IPS-15b (cell line): ENCODE measurements at regions not wholly inside any gene's neighbourhood (a gene's known extent, or its start where the extent isn't known, plus 50 kb on each side); places are given as distances from the start of the nearest gene placed in this dataset.

Experiments
- H3K27me3 ChIP-seq: one replicate; pipeline ENCODE4 v1.6.1; 2013; ENCODE audit warnings: low read length; ENCODE audit not compliant: control insufficient read depth, insufficient read depth
- H3K36me3 ChIP-seq: one replicate; pipeline ENCODE4 v1.6.1; 2013; ENCODE audit warnings: low read length; ENCODE audit not compliant: control insufficient read depth, insufficient read depth
- H3K4me1 ChIP-seq: one replicate; pipeline ENCODE4 v1.6.1; 2013; ENCODE audit warnings: mild to moderate bottlenecking, low read length; ENCODE audit not compliant: control insufficient read depth, insufficient read depth
- H3K4me3 ChIP-seq: one replicate; pipeline ENCODE4 v1.5.1; 2013; ENCODE audit warnings: low read depth, low read length
- H3K9ac ChIP-seq: one replicate; pipeline ENCODE4 v1.6.1; 2013; ENCODE audit warnings: low read depth, mild to moderate bottlenecking, low read length
- H3K9me3 ChIP-seq: one replicate; pipeline ENCODE4 v1.6.1; 2013; ENCODE audit warnings: mild to moderate bottlenecking, low read length; ENCODE audit not compliant: control insufficient read depth, insufficient read depth

DNA sequence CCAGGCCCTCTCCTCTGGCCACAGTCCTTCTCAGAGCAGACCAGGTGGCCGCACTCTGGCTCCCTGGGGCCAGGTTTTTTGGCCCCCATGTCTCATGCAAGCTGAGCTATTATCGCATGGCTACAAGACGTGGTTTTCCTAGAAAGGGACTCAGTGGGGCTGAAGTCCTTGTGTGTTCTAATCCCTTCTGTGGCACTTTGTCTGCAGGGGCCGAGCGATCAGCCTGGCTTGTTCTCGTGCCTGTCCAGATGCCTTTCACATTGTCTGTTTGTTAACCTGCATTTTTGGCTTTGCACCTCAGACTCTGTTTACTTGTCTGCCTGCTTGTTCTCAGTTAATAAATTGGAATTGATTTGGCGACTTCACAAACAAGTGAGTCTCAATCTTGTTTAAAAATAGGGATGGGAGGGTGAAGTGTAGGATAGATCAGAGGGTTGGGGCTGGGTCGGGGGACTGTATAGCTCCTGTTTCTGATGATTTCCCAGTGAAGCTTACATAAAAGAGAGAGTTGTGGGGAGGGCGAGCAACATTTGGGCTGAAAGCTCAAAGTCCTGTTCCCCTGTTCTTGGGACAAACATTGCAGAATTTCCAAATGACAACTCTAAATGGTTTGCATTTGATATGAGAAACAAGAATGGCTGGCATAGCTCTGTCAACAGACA is 440.4 kb downstream of the COG6 start:
- Histone ChIP-seq H3K9me3 (no peaks in the 10 kb centered on the region), H3K4me3 (no peak overlapping the region), H3K36me3 (no peaks in the 10 kb centered on the region), H3K27me3 (no peaks in the 10 kb centered on the region), H3K9ac (no peak overlapping the region), H3K4me1 (no peaks in the 10 kb centered on the region)

DNA sequence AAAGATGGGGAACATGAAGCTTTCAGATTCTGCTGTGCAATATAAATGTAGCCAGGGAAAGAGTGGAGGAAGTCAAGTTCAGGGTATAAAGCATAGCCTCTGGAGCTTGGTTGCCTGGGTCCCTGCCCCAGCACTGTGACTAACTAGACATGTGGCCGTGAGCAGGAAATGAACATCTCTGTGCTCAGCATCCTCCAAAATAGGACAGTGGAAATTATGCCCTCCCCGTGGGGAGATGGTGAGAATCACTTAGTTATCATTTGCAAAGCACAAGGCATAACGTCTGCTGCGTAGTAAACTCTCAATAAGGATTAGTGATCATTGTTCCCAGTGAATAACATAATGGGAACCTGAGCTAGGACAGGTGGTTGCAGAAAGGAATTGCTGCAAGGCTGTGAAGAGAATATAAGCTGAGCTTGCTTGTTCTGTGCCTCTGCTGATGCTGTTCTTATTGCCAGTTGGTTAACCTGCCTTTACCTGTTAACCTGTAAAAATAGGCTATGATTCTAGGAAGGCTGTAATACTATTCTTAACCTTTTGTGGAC is 441.0 kb downstream of the COG6 start:
- Histone ChIP-seq H3K9ac (no peak overlapping the region), H3K4me3 (no peak overlapping the region), H3K4me1 (no peaks in the 10 kb centered on the region), H3K36me3 (no peaks in the 10 kb centered on the region), H3K9me3 (no peaks in the 10 kb centered on the region), H3K27me3 (no peaks in the 10 kb centered on the region)

DNA sequence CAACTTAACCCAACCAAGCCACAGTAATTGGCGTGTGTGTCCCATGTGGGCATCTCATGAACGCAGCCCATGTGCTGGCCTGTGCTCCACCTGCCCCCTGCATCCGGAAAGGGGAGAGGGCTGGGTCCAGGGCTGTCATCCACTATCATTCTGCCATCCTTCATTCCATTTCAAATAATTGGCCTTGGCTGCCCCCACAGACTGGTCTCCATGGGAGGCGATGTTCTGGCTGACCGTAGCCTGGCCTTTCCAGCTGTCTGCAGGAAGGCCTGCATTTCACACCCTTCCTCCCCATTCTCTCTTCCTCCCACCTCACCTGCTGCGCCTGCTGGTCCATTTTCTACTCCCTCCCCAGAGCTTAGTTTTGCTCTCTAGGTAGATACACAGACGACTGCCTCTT is 442.8 kb downstream of the COG6 start:
- no peaks in the 10 kb centered on the region for H3K36me3 ChIP-seq
- H3K9ac ChIP-seq: no peak overlapping the region
- H3K4me1 ChIP-seq: no peaks in the 10 kb centered on the region
- no peak overlapping the region for H3K4me3 ChIP-seq
- no peaks in the 10 kb centered on the region for H3K27me3 ChIP-seq
- H3K9me3 ChIP-seq: no peaks in the 10 kb centered on the region

DNA sequence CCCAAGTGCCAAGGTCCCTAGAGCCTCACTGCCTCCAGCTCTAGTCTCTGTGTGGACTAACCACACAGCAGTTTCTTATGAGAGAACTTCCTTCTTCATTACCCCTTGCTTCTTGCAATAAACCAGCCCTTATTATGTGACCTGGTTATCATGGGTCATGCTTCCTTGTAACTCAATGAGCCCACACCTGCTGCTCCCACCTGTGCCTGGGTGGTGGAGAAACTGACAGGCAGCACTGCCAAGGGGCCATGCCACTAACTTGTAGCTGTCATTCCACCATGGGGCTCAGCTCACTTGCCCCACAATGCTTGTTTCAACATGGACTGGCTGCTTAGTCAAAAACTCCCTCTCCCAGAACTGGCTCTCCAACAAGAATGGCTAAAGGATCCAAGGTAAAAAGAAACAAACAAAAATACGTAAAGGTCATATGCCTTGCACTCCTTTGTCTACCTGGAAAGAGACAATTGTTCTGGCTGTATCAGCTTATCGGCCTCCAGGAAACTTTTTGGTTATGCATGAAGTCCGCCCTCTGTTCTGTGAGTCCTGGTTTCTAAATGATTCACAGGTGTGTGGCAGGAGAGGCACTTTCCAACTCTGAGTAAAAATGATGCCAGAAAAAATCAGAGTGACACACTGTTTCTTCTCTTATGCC is 446.4 kb downstream of the COG6 start:
- H3K4me1 ChIP-seq: no peaks in the 10 kb centered on the region
- no peaks in the 10 kb centered on the region for H3K27me3 ChIP-seq
- no peak overlapping the region for H3K9ac ChIP-seq
- H3K4me3 ChIP-seq: no peak overlapping the region
- no peaks in the 10 kb centered on the region for H3K9me3 ChIP-seq
- H3K36me3 ChIP-seq: no peaks in the 10 kb centered on the region

DNA sequence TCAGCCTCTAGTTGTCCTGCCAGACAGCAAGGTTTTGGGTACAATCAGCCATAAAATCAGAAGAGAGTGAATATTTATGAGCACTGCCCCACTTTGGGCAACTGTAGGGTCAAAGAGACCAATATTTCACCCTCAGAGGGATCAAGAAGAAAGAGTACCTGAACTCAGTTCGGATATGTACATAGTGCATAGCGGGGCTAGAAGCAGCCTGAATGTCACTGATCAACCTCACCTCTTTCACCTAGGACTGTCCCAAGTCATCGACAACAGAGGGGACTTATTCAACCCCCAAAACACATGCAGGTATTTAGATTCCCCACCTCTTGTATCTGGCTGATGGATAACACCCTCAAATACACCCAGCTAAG is 446.9 kb downstream of the COG6 start:
- H3K36me3 ChIP-seq: no peaks in the 10 kb centered on the region
- H3K9me3 ChIP-seq: no peaks in the 10 kb centered on the region
- no peak overlapping the region for H3K4me3 ChIP-seq
- no peaks in the 10 kb centered on the region for H3K4me1 ChIP-seq
- no peaks in the 10 kb centered on the region for H3K27me3 ChIP-seq
- H3K9ac ChIP-seq: no peak overlapping the region

DNA sequence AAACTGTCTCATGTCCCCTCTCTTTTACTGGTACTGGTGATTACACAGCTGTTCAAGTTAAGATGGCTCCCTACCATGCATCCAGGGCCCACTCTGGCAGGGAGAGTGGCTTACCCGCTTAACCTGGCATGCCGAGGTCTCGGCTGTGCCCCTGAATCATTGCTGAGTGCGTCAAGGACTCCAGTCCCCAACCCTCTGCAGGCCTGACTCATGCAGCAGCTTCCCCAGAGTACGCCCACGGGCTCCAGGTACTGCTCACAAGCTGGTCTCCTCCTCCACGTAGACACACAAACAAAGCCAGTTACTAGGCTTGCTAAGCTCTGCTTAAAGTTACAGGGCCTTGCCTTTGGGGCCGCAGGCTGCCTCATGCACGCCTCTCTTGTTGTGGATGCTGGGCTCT is 447.4 kb downstream of the COG6 start:
- H3K9me3 ChIP-seq: no peaks in the 10 kb centered on the region
- H3K4me3 ChIP-seq: no peak overlapping the region
- H3K27me3 ChIP-seq: no peaks in the 10 kb centered on the region
- no peaks in the 10 kb centered on the region for H3K36me3 ChIP-seq
- no peaks in the 10 kb centered on the region for H3K4me1 ChIP-seq
- H3K9ac ChIP-seq: no peak overlapping the region

DNA sequence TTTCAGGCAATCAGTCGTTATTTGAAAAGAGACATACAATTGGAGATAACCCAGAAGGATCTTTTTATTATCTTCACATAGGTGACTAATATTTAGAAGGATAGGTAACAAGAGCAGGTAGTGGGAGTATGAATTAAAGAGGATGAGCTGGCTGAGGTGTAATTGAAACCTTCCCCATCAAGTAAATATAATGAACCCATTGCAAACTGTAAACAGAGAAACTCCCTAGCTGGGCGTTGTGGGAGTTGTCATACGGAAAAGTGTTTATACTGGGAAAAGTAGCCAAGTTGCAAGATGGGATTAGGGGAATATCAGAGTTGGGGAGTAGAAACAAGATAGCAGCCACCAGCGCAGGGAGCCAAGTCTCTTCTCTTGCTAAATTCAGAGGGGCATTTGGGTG is 448.4 kb downstream of the COG6 start:
- no peak overlapping the region for H3K9ac ChIP-seq
- no peaks in the 10 kb centered on the region for H3K9me3 ChIP-seq
- H3K27me3 ChIP-seq: no peaks in the 10 kb centered on the region
- no peaks in the 10 kb centered on the region for H3K4me1 ChIP-seq
- no peaks in the 10 kb centered on the region for H3K36me3 ChIP-seq
- no peak overlapping the region for H3K4me3 ChIP-seq

DNA sequence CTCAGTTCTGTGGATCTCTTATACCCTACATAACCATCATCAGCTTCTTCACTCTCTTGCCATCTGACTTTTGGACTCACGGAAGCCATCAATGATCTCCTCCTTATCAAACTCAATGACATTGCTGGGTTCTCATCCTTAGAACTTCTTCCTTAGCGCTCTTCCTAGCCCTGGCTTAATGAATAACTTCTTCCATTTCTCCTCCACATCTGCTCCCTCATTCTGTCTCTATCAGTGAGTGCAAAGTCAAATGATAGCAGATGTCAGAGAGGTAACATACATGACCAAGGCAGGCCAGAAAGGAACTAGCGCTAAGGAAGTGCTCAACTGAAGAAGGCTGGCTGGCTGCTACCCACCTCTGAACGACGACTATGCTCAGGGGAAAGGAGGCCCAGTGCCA is 449.8 kb downstream of the COG6 start:
- H3K4me1 ChIP-seq: no peaks in the 10 kb centered on the region
- H3K27me3 ChIP-seq: no peaks in the 10 kb centered on the region
- H3K4me3 ChIP-seq: no peak overlapping the region
- no peak overlapping the region for H3K9ac ChIP-seq
- H3K36me3 ChIP-seq: no peaks in the 10 kb centered on the region
- no peaks in the 10 kb centered on the region for H3K9me3 ChIP-seq

DNA sequence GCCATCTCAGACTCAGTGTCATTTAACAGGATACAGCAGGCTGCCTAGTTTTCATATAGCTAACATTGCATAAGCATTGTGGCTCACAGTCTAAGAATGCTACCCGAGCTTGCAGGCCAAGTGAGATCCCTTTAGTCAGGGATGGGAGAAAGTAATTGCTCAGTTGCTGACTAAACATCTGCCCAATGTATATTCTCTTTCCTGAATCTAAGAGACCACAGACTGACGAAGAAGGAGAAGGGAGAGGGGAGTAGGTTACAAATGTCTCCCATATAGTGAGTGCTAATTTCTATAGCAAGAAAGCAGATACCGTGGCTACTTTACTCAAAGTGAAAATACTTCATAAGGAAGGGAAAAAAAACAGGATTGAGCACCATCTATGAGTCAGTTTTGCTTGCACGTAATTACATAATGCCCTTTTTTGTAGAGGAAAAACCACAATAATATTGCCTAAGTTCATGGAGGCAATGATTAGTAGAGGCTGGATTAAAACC is 453.9 kb downstream of the COG6 start:
- Histone ChIP-seq H3K9me3 (no peaks in the 10 kb centered on the region), H3K4me3 (no peak overlapping the region), H3K4me1 (no peaks in the 10 kb centered on the region), H3K9ac (no peak overlapping the region), H3K36me3 (no peaks in the 10 kb centered on the region), H3K27me3 (no peaks in the 10 kb centered on the region)

DNA sequence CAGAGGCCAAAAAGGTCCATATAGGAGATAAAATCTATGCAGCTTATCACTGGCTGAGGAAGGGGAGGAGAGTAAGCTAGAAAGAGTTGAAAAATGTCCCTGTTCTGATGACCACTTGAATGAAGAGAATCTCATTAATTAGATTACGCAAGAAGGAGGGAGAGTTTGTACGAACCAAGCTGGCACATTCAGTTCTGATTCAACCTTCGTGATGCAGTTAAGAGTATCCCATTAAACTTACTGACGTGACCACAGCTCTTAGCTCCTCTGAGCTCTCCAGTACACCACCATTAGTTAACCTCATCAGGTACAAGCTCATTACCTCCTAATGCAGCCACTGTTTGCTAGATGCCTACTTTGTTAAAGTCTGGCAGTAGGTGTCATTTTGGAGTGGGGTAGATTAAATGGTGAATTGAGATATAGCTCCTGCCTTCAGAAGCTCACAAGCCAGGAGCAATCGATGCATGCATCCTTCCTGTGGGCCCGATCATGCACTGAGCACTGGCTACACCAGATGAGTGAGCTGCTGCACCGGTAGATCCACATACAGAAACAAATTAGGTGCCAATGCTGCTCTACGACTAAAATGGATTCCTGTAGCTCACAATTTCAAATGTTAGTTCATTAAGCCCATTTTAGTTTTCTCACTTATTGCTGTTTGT is 458.3 kb downstream of the COG6 start:
- H3K4me1 ChIP-seq: no peaks in the 10 kb centered on the region
- no peaks in the 10 kb centered on the region for H3K27me3 ChIP-seq
- no peaks in the 10 kb centered on the region for H3K9me3 ChIP-seq
- H3K4me3 ChIP-seq: no peak overlapping the region
- H3K36me3 ChIP-seq: no peaks in the 10 kb centered on the region
- no peak overlapping the region for H3K9ac ChIP-seq

DNA sequence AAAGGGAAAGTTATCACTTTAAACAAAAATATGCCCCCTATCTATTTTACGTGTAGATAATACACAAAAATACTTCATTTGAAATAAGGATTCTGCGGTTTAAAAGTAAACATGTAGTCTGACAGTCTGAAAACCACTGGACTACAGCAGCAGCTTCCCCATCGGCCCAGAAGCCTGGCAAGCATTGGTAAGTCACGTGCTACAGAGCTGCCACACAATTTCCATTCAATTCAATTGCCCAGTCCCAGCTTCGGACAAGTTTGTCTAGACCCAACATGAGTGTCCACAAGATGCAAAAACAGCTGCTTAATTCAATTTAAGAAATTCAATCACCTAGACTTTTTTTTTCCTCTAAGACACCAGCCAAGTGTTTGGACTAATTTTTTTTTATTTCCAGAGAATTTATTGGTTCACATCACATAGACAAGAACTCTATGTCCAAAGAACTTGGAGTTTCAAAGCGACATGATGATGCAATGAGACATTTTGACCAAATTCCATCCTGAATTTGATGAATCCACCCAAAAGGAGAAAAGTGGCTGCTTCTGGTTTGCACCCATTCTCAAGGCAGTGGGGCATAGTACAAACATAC is 458.9 kb downstream of the COG6 start:
- H3K9me3 ChIP-seq: no peaks in the 10 kb centered on the region
- no peak overlapping the region for H3K4me3 ChIP-seq

More for the DNA sequence above, 458.9 kb downstream of the COG6 start:
- H3K36me3 ChIP-seq: no peaks in the 10 kb centered on the region
- H3K4me1 ChIP-seq: no peaks in the 10 kb centered on the region
- H3K27me3 ChIP-seq: no peaks in the 10 kb centered on the region
- no peak overlapping the region for H3K9ac ChIP-seq
